ENCODE measurements at regions not wholly inside any gene's neighbourhood (a gene's known extent, or its start where the extent isn't known, plus 50 kb on each side); places are given as distances from the start of the nearest gene placed in this dataset.

DNA sequence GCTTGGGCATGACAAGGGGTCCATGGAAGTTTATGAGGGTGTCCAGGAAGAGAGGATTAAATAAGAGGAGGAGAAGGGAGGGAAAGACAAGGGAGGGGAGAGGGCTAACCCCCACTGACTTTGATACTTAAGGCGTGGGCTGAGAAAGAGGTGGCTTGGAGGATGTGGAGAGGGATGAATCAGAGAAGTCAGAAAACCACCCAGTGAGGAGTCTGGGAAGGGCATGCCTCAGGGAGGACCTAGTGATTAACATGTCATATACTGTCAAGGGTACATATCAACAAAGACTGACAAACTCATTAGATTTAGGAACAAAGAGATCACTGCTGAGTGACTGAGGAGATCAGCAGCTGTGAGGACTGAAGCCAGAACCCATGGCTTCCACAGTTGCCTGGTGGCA is 145.4 kb downstream of the IRX5 start:
- no peak for DNase-seq

DNA sequence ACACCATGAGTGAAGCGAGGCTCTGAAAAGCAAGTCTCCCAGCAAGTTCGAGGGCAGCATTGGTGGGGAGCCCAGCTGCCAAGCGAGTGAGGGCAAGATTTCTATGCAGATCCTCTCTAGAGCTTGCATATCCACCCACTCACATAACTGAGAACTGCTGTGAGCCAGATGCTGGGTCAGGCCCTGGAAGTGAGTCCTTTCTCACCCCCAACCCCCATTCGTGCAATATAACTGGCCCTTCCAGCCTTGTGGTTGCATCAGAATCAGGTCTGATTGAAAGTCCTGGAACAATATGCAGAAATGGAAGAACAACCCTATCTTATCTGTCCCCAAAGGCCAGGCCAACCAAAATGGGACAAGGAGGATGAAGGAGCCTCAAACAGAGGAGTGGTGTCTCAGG is 146.6 kb downstream of the IRX5 start:
- no peak for DNase-seq

DNA sequence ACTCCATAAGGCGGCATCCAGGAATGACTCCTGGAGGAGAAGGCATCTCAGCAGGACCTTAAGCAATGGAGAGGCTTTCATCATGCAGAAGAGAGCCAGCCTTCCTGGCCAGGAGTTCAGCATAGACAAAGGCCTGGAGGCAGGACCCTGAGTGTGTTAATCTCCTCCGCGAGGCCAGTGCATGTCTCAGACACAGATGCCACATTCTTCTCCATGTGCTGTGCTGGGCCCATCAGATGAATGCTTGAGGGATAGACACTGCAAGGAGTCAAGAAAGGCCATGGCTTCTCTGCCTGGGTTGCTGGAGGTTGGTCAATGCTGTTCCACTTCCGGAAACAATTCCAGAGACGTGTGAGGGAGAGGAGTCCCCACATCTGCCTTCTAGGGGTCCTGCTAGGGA is 147.5 kb downstream of the IRX5 start:
- DNase-seq: no peak

DNA sequence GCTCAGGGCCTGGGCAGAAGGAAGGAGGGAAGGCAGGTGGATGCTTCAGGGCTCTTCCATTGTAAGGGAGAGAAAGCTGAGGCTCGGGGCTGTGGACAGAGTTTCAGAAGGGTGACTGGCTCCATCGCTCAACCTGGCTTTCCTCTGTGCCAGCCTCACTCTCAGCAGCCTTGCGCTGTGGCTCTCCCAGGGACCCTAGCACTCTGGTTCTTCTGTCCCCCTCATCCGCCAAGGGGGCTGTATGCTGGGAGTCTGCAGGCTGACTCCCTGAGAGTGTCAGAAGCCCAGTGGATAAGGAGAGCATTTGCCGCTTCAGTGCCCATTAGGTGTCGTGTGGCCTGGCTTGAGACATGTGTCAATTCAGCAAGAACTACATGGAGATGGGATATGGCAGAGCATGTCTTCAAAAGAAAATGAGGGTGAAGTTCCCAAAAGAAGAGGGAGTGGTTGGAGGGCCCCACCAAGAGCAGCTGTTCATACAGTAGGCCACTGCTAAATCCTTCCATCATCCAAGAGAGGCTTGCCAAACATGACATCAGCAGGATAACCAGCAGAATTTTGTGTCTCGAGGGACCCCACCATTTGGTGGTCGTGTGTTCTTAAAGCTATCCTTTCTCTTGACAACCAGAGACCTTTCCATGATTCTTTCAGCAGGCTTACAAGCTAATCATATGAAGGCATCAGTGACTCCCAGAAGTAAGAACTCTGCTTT is 148.2 kb downstream of the IRX5 start:
- DNase-seq: no peak

DNA sequence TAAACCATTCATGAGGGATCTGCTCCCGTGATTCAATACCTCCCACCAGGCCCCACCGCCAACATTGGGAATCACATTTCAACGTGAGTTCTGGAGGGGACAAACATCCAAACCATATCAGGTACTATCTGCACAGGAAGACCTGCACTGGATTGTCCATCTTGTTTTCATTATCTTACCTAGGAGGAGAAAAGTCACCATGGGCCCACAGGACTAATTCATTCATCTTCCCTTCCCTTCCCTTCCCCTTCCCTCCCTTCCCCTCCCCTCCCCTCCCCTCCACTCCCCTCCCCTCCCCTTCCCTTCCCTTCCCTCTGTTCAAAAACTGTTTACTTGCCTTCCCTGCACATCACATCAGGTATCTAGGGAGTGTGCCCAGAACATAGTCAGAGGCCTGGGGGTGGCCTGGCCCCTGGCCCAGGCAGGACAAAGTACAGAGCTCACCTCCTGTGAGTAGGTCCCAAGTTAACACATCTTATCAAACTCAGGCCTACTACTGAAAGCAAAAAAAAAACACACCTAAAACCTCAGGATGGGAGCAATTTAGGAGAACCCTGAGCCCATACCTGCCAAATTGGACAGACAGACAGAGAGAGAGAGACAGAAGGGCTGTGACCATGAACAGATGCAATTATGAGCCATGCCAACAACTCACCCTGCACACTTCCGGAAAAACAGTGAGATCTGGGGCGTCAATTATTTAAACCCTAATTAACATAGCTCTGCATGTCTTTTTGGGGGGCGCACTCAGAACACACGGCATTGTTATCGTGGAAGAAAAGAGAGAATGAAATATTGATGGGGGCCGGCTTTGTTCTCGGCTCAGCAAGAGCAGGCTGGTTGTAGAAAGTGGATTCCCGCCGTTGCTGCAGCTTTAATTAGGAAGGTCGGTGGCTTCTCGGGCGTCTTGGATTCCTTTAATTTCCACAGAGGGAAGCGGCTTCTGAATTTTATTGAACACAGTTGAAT is 151.2 kb downstream of the IRX5 start:
- no peak for DNase-seq

DNA sequence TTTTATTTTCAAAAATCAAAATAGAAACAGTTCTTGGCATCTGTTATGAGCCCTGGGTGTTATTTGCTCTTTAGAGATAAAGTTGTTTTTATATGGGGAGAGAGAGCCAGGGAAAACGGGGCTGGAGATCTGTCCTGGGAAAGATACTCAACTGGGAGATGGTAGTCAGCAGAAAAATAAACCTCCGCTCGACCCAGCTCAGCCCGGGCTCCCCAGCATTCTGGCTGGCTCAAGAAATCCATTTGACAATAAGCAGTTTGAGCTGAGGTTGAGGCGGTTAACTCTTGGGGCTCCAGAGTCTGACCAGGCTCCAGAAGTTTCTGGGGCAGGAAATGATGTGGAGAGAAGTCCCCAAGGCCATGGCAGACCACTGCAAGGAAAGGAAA is 151.9 kb downstream of the IRX5 start:
- DNase-seq: no peak

DNA sequence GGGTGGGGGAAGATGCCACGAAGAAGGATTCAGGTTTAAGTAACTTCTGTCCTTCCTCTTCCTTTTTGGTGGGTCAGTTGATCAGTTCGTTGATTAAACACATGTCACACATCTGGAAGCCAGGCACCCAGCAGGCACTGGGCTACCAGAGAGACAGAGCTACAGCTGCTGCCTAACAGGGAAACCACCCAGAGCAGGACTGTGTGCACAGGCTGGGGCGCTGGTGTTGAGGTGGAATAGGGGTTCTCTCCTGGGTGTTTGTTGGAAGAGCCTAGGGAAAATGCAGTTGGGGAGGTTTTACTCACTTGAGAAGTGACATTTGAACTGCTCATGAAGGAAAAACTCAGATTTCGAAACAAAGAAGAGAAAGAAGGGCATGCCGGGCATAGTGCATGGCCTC is 152.4 kb downstream of the IRX5 start:
- DNase-seq: no peak

DNA sequence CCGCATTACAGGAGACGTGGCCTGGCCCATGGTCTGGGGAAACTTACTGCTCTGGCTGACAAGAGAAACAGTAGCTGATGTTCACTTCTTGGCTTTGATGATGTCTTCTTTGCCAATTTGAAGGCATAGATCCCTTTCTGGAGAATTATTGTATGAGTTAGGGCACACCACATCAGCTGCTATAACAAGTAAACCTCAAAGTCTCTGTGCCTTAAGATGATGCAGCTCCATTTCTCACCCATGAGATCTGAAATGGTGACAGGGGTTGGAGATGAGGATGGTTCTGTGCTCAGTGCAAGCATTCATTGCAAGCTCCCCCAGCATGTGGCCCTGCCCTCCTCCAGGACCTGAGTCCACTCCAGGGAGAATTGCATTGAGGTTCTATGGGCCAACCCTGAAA is 157.4 kb downstream of the IRX5 start:
- no peak for DNase-seq

DNA sequence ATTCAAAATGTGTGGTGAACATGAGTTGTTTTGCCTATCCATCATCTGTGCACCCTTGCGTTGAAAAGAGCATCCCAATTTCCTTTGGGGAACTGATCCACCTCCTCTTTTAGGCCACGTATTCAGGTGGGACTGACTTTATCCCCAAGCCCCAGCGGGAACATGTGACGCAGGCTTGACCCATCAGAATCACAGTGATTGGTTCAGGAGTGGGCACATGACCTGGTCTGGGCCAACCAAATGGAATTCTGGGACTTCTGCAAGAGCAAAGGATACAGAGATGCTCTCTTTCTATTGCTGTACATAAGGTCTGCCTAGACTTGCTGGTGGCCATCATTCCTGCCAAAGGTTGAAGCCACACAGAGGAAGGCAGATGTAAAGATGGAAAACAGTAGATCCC is 158.9 kb downstream of the IRX5 start:
- DNase-seq: no peak

DNA sequence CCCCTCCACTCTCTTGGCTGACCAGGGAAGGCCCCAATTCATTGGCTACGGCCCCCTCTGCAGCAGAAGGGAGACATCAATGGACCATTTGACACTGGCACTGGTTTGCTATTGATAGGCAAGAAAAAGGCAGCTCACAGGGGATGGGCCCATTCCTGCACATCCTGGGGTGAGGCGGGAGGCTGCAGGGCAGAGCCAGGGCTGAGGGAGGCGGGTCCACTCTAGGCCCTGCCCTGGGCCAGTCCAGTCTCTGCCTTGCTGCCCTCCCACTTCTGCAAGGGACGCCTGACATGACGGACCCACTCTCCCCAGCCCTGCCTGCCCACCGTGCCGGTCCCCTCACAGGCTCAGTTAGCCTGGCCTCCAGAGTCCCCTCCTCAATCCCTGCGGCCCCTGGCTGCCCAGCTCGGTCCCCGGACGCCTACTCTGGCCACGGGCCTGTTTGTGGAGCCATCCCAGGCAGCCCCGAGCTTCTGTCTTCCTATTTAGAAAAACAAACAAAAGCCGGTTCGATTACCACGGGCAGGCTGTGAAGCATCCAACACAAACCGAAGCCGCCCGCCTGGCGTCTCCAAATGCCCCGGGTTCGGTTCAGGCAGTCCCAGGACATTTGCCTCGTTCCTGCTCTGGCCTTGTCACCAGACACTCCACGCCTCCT is 160.7 kb downstream of the IRX5 start:
- no peak for DNase-seq

DNA sequence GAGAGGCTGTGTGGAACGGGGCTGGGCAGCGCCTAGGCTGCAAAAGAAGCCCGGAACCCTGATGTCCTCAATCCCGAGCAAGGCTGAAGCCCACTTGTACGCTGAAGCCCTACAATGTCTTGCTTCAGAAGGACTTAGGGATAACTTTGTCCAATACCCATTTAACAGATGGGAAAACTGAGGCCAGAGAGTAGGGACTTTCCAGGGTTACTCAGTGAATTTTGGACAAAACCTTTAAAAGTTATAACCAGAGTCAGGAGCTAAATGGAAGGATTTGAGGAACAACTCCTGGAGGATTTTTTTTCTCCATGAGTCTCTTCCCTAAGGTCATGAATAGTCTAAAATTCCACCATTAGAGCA is 161.2 kb downstream of the IRX5 start:
- no peak for DNase-seq

DNA sequence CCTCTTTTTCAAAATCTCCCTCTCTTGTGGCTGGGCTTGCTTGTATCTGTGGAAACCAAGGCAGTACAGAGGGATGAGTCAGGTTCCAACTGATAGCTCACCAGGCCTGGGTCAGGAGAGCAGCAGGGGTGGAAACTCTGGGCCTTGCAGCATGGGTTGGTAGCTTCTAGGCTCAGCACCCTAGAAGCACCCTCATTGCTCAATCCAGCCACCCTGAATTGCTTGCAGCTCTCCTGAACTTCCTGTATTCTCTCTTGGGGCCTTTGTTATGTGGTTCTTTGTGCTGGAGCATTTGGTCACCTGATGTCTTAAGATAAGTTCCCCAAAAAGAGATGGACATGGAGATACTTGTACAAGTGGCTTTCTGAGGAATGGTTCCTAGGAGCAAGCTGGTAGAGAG is 169.4 kb downstream of the IRX5 start:
- DNase-seq: no peak

DNA sequence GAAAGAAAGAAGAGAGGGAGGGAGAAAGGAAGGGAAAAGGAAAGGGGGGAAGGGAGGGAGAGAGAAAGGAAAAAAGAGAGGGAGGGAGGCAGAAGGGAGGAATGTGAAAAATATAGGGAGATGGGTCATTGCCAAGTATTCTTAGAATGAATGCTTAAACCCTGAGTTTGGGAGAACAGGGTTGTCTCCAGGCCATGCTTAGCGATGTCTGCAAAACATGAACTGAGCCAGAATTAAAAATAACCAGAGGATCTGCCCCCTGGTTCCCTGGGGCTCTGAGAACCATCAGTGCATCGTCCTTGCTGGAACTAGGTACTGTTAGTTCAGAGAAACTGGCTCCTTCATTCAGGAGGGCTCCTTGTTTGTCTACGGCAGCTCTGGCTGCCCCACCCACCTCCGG is 170.4 kb downstream of the IRX5 start:
- no peak for DNase-seq

DNA sequence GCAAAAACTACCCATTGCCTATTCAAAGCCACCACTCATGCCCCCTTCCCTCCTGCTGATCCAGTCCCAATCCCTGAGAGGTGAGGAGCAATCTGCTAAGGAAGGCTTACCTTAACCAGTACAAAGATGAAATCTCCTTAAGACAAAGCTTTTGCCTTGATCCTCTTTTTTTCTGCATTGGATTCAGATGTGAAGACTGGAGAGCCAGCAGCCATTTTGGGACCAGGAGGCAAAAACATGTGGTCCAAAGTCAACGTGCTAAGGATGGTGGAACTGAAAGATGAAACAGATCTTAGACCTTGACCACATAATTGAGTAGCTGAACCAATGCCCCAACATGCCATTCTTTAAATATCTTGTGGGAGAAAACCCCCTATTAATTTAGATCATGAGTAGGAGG is 171.4 kb downstream of the IRX5 start:
- no peak for DNase-seq

DNA sequence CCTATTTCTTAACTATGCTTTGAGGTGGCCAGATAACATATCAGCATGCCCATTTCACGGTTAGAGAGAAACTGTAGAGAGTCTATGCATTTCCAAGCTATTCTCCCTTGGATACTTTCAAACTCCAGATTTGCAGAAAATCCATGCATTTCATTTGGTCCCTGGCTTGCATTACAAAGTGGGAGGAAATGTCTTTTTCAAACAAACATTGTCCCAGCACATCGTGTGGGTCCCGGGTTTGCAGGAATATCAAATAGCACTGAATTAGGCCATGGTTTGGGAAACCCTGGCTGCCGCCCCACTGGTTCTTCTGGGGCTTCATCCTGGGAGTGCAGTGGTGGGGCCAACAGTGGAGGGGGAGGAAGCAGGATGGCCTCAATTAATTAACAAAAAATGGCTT is 171.9 kb downstream of the IRX5 start:
- no peak for DNase-seq

DNA sequence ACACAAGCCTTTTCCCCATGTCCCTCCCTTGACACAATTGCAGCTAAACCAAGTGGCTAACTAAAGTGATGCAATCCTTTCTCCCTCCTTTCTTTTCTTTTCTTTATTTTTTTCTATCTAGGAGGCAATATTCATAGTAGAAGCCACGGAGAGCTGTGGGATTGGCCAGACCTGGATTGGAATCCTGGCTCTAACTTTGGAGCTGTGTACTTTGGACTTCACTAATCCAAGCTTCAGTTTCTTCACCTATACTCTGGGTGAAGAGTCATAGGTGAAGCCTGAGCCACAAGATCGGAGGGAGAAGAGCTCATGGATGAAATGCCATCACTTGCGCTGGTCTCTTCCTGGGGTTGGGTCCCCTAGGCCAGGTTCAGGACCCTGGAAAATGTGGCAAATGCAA is 177.2 kb downstream of the IRX5 start:
- DNase-seq: no peak

DNA sequence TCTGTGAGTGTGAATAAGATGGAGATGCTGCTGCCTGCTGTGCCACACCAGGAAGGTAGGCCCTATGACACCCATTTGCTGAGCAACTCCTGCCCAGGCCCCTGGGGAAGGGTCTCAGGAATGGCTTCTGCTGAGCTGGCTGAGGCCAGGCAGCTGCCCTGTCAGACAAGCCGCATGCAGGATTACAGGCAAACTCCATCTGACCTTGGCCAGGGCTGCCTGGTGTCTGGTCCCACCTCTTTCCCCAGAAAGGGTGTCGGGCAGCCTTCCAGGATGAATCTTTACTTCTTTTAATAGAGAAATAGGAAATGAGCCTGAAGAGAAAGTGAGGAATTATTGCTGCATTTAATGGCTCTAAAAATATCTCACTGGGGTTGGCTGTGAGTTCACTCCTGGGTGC is 182.5 kb downstream of the IRX5 start:
- no peak for DNase-seq

DNA sequence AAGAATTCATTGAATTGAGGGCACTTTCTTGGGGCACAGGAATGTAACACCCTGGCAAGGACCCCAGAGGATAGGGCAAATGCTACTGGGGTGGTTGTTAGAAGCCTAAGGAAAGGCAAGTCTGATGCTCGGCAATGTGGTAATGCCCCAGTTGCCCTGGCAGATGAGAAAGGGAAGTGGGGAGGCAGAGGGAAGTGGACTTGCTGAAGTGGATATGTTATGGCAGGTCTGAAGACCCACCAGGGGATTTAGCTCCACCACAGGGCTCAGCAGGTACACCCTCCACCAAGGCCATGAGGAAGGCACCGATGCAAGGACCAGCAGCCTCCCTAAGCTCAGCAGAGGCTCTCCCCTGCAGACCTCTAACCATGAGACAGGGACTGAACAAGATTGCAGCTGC is 184.8 kb downstream of the IRX5 start:
- DNase-seq: no peak

DNA sequence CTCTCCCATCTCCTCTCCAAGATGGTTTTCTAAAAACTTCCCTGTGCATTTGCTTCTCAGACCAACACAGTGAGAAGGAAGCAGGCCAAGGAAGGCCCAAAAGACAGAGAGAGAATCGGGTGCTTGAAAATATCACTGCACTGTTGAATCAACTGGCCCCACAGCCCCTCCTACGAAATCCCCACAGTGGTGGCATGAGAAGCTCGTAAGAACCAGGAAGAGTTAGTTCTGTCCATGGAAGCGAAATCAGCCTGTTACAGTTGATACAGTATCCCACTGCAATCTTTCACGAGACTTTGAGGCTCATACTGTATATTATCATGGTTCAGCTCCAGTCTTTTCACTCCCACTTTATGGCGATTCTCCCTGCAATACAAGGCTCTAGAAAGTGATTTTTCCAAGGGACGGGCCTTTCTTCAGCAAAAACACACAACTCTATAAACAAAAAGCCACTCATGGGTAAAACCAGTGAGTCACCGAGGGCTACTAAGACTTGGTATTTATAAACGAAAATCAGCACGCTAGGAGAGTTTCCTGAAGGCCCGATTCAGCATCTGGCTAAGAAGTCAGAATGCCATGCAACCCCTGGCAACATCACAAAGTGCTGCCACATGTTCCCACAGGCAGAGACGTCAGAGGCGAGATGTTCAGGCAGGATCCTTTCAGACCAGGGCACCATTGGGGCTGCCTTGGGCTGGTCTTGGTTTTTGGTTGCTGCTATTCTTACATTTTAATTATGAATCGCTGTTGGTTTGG is 185.7 kb downstream of the IRX5 start:
- no peak for DNase-seq

DNA sequence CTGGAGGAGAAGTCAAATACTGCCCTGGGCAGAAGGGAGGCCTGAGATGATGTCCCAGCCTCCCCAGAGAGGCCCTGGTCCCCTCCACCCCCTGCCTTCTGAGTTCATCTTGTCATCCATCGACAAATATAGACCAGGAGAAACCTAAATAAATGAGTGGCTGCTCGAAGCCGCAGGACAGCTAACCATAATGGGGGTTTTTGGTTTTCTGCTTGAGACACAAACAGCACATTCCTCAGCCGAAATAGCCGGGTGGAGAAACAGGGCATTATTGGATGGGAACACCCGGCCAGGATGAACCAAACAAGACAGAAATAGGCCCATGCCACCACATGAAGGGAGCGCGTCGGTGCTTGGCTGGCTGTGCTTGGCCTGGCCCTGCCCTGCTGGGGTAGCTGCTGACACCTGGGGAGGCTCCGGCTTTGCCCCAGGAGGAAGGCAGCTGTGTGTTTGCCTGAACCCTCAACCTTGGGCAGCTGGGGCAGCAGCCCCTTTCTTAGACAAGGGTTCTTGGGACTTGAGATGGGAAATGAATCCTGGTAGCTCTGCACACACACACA is 188.1 kb downstream of the IRX5 start:
- DNase-seq: no peak

DNA sequence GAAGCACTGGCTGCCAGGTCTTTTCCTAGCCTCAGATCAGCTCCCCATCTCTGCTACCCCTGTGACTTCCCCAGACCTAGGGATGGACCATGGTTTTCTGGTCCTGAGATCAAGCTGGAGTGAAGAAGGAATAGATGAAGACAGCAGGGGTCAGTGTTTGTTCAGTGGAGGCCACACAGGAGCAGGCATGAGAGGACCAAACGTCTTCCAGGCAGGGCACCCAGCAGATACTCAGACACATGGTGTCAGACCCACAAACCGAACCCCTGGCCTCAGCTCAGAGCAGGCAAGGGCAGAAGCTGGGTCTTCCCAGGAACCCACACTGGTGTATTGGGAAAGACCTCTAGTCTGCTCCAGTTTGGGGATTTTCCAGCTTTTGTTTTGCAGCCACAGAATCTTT is 189.7 kb downstream of the IRX5 start:
- DNase-seq: no peak

DNA sequence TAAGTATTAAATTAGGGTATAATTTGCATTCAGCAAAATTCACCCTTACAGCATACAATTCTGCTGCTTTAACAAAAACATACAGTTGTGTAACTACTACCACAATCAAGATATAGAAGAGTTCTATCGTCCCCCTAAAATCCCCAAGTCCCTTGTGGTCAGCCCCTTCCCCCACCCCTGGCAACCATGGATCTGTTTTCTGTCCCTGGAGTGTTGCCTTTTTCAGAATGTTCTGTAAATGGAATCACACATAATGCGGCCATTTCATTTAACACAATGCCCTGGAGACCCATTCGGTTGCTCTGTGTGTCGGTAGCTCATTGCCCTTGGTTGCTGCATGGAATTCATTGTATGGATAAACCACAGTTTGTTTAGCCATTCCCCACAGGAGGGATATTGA is 190.2 kb downstream of the IRX5 start:
- DNase-seq: no peak

DNA sequence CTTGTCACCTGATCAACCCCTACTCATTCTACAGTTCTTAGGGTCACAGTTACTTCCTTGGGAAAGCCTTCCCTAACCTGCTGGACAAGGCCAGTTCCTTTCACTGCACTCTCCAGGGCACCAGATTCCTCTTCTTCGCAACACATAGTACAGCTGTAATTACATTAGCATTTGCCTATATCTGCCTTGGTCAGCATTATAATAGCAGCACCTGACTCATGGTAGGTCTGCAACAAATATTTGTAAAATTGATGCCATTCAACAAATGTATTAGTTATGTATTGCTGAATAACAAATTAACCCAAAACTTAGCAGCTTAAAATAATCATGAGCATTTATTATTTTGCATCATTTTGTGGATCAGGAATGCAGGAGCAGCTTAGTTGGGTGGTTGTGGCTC is 193.0 kb downstream of the IRX5 start:
- DNase-seq: no peak
